GM18870 (cell line): ENCODE measurements at regions not wholly inside any gene's neighbourhood (a gene's known extent, or its start where the extent isn't known, plus 50 kb on each side); places are given as distances from the start of the nearest gene placed in this dataset.
"Not testable (repeated sequence)": the region's sequence is repeated elsewhere in the genome, so short reads cannot be mapped to it uniquely, and the experiment has no call there.

Source experiments
- ATAC-seq: cut with Tn5 transposase; IDR thresholded peaks from one replicate; pipeline ENCODE4 v1.9.1; 2021; ENCODE audit warnings: moderate library complexity; ENCODE audit not compliant: unreplicated experiment

DNA sequence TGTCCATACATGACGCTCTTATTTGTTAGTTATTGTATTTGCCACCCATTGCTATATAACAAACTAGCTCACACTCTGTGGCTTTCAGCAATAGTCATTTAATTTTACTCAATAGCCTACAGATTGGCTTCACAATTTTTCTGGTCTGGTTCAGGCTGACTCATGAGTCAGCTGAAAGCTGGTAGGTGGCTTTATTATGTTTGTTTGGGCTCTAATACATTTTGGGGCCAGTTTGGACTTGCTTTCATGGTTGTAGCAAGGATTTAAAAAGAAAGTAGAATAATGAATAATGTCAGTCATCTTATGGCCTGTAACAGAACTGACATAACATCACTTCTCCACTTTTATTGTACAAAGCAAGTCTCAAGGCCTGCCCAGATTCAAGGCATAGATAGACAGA lies 338.7 kb downstream of the LRRIQ3 start:
- ATAC-seq, result no peak

GRCh38 chr1:73854527-73854926 lies 343.4 kb downstream of the LRRIQ3 start:
- no peak for ATAC-seq

DNA sequence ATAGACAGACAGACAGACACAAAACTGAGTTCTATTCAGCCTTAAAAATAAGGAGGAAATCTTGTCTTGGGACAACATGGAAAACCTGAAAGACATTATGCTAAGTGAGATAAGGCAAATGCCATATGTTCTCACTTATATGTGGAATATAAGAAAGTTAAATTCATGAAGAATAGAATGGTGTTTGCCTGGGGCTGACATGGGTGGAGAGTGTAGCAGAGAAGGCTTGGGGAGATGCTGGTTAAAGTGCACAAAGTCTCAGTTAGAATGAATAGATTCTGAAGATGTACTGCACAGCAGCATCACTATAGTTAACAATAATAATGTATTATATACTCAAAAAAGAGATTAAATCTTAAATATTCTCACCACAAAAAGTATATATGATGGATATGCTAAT lies 355.5 kb downstream of the LRRIQ3 start:
- no peak for ATAC-seq

DNA sequence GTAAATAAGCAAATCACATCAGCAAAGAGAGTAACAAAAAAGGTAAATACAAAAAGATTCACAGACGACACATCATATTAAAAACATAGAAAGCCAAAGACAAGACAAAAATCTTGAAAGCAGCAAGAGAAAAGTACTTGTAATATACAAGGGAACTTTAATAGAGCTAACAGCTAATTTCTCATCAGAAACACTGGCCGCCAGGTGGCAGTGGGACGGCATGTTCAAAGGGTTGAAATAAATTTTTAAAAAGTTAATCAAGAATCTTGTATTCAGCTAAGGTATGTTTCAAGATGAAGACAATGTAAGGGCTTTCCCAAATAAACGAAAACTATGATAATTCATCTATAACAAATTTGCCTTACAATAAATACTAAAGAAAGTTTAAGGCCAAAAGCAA lies 358.1 kb downstream of the LRRIQ3 start:
- ATAC-seq, result no peak

DNA sequence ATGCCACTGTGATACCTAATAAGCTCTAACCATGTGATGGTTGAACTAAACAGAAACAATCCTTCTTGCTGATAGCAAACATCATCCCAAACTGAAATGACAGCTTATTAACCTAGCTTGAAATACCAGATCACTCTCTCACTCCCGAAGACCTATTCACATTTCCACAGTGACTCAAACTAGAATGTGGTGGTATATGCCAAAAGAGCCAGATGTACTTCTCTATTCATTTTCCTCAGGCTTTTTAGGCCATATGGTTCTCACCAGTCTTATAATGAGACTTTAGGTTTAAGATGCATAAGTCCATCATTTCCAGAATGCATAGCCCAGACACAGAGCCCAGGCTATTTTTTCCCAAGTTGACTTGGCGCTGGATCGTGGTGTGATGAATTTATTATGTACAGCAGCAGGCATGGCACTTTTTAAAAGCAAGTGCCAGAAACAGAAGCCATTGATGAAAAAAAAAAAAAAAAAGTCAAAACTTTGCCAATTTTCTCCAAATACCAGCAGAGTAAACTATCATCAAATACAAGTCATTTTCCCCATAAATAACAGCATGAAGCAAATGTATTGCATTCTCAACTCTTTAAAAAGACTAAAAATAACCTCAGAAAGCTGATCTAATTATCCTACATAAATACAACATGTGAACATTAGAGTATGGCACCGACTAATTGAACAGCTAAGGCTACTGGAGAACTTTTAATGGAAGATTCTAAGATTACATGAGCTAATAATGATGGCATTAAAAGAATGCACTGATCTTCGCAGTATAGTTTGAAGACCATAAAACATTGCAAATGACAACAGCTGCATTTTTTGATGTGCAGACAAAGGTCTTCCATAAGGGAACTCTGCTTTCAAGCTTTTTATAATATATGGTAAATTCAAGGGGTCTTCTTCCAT lies 365.4 kb downstream of the LRRIQ3 start:
- no peak for ATAC-seq

DNA sequence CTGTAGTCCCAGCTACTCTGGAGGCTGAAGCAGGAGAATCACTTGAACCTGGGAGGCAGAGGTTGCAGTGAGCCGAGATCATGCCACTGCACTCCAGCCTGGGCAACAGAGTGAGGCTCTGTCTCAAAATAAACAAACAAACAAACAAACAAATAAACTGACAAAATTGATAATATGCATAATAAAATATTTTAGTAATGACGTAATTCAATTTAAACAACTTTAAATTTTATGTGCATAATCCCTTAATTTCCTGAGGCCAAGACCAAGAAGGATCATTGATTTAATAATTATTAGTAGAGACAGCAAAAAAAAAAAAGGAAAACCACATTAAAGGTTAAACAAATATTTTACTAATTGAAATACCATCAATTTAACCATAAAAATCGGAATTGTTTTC lies 370.7 kb downstream of the LRRIQ3 start:
- not testable (repeated sequence) for ATAC-seq

DNA sequence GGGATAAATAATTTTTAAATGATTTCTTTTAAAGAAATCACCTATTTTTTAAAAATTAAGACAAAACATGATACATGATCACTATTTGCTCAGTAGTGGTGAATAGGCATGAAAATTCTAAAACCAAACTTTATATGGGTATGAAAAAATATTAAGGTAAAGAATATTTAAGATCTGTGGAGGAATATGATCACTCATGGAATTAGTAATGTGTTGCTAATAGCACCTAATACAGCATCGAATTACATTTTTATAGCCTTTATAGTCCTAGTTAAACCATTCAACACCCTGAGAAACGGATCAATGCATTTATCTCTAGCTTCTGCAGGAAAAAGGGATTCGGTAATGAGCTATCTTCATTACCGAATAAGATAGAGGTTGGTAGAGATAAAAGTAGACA lies 373.9 kb downstream of the LRRIQ3 start:
- ATAC-seq, result no peak

DNA sequence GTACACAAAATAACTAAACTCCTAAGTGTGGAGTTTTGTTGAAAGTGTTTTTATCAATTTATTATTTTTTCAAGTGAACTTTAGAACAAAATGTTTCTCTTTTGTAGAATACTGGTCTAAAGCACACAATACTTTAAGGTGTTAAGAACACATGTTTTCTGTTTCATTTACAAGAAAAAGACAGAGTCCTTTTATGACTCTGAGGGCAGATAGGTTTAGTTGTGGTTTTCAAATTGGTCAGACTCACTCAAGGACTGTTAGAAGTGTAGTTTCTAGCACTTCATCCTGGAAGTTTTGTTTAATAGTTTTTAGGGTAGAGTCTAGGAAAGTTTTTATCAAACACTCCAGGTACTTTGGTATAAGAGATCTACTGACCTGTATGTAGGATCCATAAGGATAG lies 376.5 kb downstream of the LRRIQ3 start:
- peak; percentile 93 for ATAC-seq

- no peak for ATAC-seq
Measured at GRCh38 chr1:73820843-73821242, 377.1 kb downstream of the LRRIQ3 start.

DNA sequence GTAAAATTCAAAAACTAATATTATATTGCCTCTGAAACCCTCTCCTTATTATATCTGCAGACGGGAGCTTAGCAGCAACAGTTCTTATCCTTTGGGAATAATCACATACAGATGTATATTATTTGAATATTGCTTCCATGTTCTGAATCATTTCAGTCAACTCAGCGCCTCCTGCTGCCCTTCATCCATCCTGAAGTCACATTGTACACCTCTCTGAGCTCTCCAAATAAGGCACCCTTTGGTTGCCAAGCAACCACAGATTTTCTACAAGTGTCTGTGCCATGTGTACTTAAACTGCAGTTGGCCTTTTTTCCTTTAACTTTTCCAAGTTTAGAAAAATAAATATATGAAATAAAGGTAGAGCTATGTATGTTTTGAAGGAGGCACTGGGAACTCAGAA lies 384.3 kb downstream of the LRRIQ3 start:
- no peak for ATAC-seq

GRCh38 chr1:73813236-73813635 lies 384.7 kb downstream of the LRRIQ3 start:
- no peak for ATAC-seq

DNA sequence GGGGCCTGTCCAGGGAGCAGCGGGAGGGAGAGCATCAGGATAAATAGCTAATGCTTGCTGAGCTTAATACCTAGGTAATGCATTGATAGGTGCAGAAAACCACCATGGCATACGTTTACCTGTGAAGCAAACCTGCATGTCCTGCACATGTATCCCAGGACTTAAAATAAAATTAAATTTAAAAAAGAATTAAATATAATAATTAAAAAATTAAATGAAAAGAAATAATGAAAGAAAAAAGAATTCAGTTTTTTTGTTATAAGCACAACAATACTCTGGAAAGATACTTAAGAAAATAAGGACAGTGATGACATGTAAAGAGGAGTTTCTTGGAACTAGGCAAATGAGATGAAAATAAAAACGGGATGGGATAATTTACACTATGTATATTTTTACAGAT lies 386.2 kb downstream of the LRRIQ3 start:
- no peak for ATAC-seq

GRCh38 chr1:73804935-73805334 lies 393.0 kb downstream of the LRRIQ3 start:
- no peak for ATAC-seq

GRCh38 chr1:73803380-73803779 lies 394.6 kb downstream of the LRRIQ3 start:
- no peak for ATAC-seq

- ATAC-seq, result no peak
Measured at GRCh38 chr1:73801912-73802429, 396.0 kb downstream of the LRRIQ3 start.

- no peak for ATAC-seq
Measured at GRCh38 chr1:73800376-73800775, 397.6 kb downstream of the LRRIQ3 start.

DNA sequence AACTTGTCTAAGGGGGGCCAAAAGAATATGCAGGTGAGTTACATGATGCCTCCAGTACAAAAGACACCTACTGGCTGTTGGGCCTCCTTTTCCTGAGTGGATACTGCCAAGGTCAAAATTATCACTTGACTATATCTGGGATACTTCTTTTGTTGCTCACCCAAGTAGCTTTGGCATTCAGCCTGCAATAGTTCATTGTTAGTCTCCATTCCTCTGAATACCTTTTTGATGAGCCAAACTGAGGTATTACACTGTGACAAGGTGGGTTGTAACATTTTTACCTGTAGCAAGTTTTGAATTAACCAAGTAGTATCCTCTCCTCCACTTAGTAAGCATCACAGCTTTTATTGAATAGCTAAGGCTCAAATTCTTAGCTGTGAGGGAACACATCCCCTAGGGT lies 408.0 kb downstream of the LRRIQ3 start:
- ATAC-seq, result no peak

DNA sequence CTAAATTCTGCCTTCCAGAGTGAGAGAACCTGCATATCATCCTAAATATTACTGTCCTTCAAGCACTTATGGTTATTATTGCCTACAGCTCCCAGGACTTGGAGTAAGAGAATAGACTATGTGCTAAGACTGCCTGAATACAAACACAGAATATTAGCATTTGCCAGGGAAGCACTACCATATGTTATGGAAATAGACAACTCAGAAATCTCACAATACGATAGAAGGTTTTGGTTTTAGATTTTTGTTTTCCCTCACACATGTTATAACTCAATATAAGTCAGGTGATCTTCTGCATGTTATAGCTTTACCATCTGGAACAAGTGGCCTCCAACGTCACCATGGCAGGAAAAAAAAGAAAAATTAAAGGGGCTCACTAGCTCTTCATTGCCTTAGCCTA lies 413.9 kb downstream of the LRRIQ3 start:
- no peak for ATAC-seq

- ATAC-seq, result no peak
Measured at GRCh38 chr1:73783352-73783751, 414.6 kb downstream of the LRRIQ3 start.

DNA sequence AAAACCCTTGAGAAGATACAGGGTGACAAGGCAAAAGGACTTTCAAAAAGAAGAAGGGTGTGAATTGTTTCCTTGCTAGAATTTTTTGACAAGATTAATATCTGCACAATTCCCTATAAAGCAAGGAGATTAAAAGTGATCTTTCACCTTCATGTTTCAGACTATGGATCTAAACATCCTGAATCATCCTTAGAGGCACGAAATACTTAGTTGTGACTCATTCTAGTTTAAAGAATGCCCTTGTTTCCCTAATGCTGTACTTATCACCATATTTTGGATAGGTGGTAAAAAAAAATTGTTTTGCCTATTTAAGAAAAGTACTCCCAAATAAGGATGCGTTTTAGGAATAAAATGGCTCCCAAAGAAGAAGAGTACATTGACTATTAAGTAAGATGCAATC lies 415.1 kb downstream of the LRRIQ3 start:
- ATAC-seq, result no peak

GRCh38 chr1:73781251-73781650 lies 416.7 kb downstream of the LRRIQ3 start:
- ATAC-seq, result no peak

- ATAC-seq, result no peak
Measured at GRCh38 chr1:73778471-73778870, 419.5 kb downstream of the LRRIQ3 start.

DNA sequence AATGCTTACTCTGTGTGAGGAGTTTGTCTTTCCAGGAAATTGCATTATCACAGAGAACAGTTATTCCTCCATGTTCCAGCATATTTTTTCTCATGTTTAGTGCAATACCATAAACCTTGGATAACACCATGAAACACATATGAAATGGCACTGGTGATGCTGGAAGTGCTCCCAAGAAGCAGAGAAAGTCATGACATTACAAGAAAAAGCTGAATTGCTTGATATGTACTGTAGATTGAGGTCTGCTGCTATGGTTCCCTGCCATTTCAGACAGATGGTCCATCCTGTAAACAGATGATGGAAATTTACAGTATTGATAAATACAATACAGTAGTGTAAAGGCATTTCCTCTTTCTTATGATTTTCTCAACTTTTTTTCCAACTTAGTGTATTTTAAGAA lies 422.1 kb downstream of the LRRIQ3 start:
- no peak for ATAC-seq
